ENCODE measurements at regions not wholly inside any gene's neighbourhood (a gene's known extent, or its start where the extent isn't known, plus 50 kb on each side); places are given as distances from the start of the nearest gene placed in this dataset.

DNA sequence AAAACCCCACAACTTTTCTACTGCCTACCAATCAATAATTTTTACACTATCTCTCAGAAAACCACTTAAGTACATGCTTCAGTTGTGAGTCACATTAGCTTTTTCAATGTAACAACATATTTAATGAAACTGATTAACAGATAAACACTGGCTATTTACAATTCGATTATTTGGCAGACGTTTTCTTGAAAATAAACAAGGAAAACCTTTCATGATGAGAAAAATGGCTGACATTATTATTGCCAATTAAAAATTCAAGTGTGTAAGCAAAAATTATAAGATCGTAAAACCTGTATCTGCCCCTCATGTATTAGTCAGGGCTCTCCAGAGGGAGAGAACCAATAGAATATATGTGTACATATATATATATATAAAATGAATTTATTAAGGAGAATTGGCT, 1555.5 kb upstream of the IGFBP7 start:
- TF ChIP-seq, protein P1, sequence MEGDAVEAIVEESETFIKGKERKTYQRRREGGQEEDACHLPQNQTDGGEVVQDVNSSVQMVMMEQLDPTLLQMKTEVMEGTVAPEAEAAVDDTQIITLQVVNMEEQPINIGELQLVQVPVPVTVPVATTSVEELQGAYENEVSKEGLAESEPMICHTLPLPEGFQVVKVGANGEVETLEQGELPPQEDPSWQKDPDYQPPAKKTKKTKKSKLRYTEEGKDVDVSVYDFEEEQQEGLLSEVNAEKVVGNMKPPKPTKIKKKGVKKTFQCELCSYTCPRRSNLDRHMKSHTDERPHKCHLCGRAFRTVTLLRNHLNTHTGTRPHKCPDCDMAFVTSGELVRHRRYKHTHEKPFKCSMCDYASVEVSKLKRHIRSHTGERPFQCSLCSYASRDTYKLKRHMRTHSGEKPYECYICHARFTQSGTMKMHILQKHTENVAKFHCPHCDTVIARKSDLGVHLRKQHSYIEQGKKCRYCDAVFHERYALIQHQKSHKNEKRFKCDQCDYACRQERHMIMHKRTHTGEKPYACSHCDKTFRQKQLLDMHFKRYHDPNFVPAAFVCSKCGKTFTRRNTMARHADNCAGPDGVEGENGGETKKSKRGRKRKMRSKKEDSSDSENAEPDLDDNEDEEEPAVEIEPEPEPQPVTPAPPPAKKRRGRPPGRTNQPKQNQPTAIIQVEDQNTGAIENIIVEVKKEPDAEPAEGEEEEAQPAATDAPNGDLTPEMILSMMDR (IDR thresholded peaks at IDR 0.05; ENCODE audit: low read depth, low read length): no peak
- no peak for DNase-seq (ENCODE audit: low read depth in 2 of 2)
- no peak overlapping the region for H3K4me3 ChIP-seq (replicated peaks in 1 of 2; ENCODE audit: low read depth in 2 of 2, low read length in 2 of 2)

DNA sequence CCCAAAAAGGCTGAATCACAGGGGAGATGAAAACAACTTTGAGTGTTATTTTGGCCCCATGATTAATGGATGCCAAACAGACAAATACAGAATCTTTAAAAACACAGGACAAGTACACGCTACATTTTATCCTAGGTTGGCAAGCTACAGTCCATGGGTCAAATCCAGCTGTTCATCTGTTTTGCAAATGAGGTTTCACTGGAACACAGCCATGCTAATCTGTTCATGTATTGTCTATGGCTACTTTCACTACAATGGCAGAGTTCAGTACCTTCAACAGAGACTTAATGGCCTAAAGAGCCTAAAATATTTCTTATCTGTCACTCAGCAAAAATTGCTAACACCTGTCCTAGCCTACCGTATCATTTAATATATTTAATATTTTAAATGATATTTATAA, 1548.5 kb upstream of the IGFBP7 start:
- TF ChIP-seq, protein P1 (IDR thresholded peaks at IDR 0.05; ENCODE audit: low read depth, low read length): no peak
- DNase-seq (ENCODE audit: low read depth in 2 of 2): no peak
- no peak overlapping the region for H3K4me3 ChIP-seq (replicated peaks in 1 of 2; ENCODE audit: low read depth in 2 of 2, low read length in 2 of 2)

DNA sequence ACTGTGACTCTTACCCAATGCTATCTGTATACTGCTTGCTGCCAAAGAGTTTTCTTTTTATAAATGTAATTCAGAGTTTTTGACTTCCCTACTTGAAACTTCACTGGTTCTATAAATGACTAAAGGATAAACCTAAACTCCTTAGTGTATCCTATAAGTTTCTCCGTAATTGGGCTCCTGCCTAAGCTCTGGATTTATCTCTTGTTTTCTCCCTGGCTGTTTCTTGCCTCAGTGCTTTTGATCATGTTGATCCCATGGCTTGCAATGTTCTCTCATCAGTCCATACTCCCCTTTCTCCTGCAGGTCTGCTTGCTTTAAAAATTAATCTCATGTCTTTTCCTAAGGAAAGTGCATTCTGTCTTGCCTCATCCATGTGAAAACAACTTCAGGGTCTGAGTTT, 1543.1 kb upstream of the IGFBP7 start:
- no peak for DNase-seq (ENCODE audit: low read depth in 2 of 2)
- TF ChIP-seq, protein P1 (IDR thresholded peaks at IDR 0.05; ENCODE audit: low read depth, low read length): no peak
- H3K4me3 ChIP-seq (replicated peaks in 1 of 2; ENCODE audit: low read depth in 2 of 2, low read length in 2 of 2): no peak overlapping the region

DNA sequence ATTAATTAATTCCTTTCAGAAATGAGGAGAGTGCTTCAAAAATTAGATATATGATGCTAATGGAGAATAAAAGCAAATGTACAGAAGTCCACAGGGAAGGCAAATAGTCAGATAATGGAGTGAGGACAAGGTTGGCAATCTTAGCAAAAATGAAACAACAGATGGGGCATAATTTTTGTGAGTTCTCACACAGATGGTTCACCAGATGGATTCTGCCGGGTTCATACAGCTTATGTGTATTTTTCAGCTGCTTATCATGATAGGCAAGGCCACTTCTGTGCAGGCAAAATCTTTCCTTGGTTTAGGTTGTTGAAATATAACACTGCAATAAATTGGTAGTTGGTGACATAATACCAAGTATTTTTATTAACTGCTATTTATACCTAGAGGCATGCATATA, 1539.0 kb upstream of the IGFBP7 start:
- TF ChIP-seq, protein P1 (IDR thresholded peaks at IDR 0.05; ENCODE audit: low read depth, low read length): no peak
- DNase-seq (ENCODE audit: low read depth in 2 of 2): no peak
- H3K4me3 ChIP-seq (replicated peaks in 1 of 2; ENCODE audit: low read depth in 2 of 2, low read length in 2 of 2): no peak overlapping the region

DNA sequence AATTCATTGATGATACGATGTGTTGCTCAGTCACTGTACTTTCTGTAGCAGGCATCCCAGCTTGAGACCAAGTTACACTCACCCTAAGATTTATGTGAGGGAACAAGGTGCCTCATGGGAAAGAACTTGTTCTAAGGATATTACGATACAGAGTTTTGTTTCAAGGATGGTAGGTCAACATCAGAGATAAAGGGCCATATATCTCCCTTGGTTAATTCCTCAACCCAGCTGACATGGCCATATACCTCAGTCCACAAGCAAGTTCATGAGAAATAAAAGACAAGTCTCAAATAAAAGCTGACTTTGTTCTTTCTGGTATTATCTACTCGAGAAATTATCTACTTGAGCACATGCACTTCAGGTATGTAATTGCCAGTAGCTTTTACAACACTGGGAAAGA, 1535.9 kb upstream of the IGFBP7 start:
- TF ChIP-seq, protein P1 (IDR thresholded peaks at IDR 0.05; ENCODE audit: low read depth, low read length): no peak
- H3K4me3 ChIP-seq (replicated peaks in 1 of 2; ENCODE audit: low read depth in 2 of 2, low read length in 2 of 2): no peak overlapping the region
- DNase-seq (ENCODE audit: low read depth in 2 of 2): no peak

DNA sequence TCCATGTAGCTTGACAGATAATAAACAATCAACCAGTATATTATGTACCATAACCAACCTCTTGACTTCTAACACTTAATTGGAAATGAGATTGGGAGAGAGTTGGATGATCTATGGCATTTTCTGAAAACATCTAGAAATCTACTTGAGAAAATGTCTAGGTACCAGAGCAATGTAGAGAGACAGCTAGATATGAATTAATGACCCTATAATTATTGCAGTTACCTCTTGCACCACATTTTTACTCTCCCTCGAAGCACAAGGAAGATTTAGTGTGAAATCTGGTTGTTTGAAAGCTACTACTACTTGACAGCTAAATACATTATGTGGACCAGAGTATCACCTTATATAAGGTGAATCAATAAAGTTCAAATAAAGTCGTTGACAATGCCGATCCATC, 1534.4 kb upstream of the IGFBP7 start:
- TF ChIP-seq, protein P1 (IDR thresholded peaks at IDR 0.05; ENCODE audit: low read depth, low read length): no peak
- no peak for DNase-seq (ENCODE audit: low read depth in 2 of 2)
- H3K4me3 ChIP-seq (replicated peaks in 1 of 2; ENCODE audit: low read depth in 2 of 2, low read length in 2 of 2): no peak overlapping the region

DNA sequence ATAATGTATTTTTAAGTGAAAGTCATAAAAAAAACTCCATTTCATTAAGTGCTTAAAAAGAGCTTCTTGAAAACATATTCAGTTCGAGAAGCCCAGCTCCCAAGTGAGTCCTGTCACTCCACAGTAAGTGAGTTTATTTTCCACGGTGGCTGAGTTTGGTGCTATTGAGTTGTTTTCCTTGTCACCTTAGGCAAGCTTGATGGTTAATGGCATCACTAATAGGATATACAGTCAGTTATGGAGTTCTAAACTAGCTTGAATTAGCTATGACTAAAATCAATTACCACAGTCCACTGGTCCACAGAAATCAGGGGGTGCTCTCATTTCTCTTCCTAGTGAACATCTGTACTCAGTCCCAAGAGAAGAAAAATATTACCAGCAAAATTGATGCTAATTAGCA, 1526.2 kb upstream of the IGFBP7 start:
- DNase-seq (ENCODE audit: low read depth in 2 of 2): no peak
- TF ChIP-seq, protein P1 (IDR thresholded peaks at IDR 0.05; ENCODE audit: low read depth, low read length): no peak
- H3K4me3 ChIP-seq (replicated peaks in 1 of 2; ENCODE audit: low read depth in 2 of 2, low read length in 2 of 2): no peak overlapping the region

All from cardiac fibroblast (primary cell).